ENCODE measurements at regions not wholly inside any gene's neighbourhood (a gene's known extent, or its start where the extent isn't known, plus 50 kb on each side); places are given as distances from the start of the nearest gene placed in this dataset.

DNA sequence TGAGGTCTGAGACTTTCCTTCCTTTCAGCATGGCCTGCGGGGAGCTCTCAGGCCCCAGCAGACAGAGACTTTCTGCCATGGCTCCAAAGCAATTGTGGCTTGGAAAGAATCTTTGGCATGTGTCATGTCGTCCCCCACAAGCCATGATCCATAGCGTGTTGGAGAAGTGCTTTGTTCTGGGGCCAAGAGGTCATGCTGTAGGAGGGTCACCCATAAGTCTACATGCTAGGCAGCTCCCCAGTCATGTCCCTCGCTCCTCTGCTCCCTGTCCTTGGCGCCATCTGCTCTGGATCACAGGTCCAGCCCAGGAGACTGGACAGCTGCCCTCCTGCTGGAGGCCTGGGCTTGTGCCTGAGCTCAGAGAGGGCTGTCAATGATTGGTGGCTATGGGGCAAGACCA, 78.8 kb upstream of the LCLAT1 start:
- H3K4me3 ChIP-seq = no peak overlapping the region
- TF ChIP-seq, protein P1, sequence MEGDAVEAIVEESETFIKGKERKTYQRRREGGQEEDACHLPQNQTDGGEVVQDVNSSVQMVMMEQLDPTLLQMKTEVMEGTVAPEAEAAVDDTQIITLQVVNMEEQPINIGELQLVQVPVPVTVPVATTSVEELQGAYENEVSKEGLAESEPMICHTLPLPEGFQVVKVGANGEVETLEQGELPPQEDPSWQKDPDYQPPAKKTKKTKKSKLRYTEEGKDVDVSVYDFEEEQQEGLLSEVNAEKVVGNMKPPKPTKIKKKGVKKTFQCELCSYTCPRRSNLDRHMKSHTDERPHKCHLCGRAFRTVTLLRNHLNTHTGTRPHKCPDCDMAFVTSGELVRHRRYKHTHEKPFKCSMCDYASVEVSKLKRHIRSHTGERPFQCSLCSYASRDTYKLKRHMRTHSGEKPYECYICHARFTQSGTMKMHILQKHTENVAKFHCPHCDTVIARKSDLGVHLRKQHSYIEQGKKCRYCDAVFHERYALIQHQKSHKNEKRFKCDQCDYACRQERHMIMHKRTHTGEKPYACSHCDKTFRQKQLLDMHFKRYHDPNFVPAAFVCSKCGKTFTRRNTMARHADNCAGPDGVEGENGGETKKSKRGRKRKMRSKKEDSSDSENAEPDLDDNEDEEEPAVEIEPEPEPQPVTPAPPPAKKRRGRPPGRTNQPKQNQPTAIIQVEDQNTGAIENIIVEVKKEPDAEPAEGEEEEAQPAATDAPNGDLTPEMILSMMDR (IDR thresholded peaks at IDR 0.05) = no peak
- TF ChIP-seq POLR2A (IDR thresholded peaks at IDR 0.05) = no peak
- no peaks in the 10 kb centered on the region for H3K36me3 ChIP-seq
- H3K27ac ChIP-seq = no peak overlapping the region
- intact Hi-C loops (cut with DNase I) = no loop called here
- no peaks in the 10 kb centered on the region for H3K27me3 ChIP-seq
- H3K9me3 ChIP-seq = no peaks in the 10 kb centered on the region
- 58% methylated on average over 3 of the region's 5 CpGs; no CpG with 5 or more reads in 1 of the 2 donors for WGBS, 2 donors
- peaks cover 0 to 6% (median 3%) of the 10 kb centered on the region in 3 donors for H3K4me1 ChIP-seq
- DNase-seq = no peak

DNA sequence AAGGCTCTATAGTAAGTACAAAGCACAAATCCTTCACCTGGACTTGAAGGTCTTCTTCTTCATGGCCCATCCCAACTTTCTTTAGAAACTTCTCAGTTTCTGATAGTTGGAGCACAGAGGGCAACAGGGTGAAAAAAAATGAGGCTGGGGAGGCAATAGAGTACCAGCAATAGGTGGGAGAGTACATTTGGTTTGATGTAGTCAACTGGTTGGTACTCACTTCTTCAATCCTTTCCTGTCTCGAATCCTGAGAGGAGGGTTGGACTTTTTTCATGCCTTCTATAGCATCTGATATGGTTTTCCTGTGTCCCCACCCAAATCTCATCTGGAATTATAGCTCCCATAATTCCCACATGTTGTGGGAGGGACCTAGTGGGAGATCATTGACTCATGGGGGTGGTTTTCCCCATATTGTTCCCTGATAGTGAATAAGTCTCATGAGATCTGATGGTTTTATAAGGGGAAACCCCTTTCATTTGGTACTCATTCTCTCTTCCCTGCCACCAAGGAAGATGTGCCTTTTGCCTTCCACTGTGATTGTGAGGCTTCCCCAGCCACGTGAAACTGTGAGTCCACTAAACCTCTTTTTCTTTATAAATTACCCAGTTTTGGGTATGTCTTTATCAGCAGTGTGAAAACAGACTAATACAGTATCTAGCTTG, 75.9 kb upstream of the LCLAT1 start:
- no peak for DNase-seq
- H3K4me1 ChIP-seq = peaks cover 0 to 4% (median 3%) of the 10 kb centered on the region in 3 donors
- no peaks in the 10 kb centered on the region for H3K27me3 ChIP-seq
- H3K9me3 ChIP-seq = no peaks in the 10 kb centered on the region
- H3K27ac ChIP-seq = no peak overlapping the region
- intact Hi-C loops (cut with DNase I) = no loop called here
- TF ChIP-seq, protein P1 (IDR thresholded peaks at IDR 0.05) = no peak
- TF ChIP-seq POLR2A (IDR thresholded peaks at IDR 0.05) = no peak
- no peak overlapping the region for H3K4me3 ChIP-seq
- 80 to 87% methylated on average over 2 of the region's 2 CpGs for WGBS, 2 donors
- no peaks in the 10 kb centered on the region for H3K36me3 ChIP-seq

DNA sequence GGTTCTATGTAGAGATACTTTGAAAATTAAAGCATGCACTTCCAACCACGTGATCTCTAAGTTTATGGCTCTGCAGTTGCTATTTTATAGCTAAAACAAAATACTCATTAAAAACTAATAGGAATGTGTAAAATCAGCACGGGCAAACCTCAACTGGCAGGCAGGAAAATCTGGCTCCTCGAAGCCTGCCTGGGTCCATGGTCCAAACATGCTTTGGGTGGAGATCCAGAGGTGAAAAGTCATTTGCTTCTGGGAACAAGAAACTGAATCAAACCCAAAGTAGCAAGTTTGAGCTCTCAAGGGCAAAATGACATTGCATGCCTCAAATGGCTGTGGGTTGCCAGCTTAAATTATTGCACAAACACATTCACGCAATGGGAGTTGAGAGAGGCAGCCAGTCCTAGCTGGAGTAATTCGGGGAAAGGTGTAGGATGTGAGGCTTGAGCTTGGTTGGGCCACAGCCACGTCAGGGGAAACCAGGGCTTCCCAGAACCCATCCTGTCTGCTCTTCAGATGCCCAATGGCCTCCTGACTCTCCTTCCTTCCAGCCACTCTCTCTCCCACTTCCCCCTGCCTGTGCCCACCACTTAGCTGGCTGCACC, 75.2 kb upstream of the LCLAT1 start:
- 35 to 52% methylated on average over 6 of the region's 6 CpGs for WGBS, 2 donors
- Histone ChIP-seq H3K9me3 (no peaks in the 10 kb centered on the region), H3K4me3 (no peak overlapping the region), H3K4me1 (peaks cover 0 to 3% (median 0%) of the 10 kb centered on the region in 3 donors), H3K27me3 (no peaks in the 10 kb centered on the region), H3K27ac (no peak overlapping the region), H3K36me3 (no peaks in the 10 kb centered on the region)
- TF ChIP-seq, protein P1 (IDR thresholded peaks at IDR 0.05) = no peak
- no peak for TF ChIP-seq POLR2A (IDR thresholded peaks at IDR 0.05)
- DNase-seq = no peak
- intact Hi-C loops (cut with DNase I) = no loop called here

- H3K4me1 ChIP-seq = peaks cover 0 to 3% (median 0%) of the 10 kb centered on the region in 3 donors
- H3K27ac ChIP-seq = no peak overlapping the region
- no peaks in the 10 kb centered on the region for H3K36me3 ChIP-seq
- DNase-seq = no peak
- no peaks in the 10 kb centered on the region for H3K9me3 ChIP-seq
- no peaks in the 10 kb centered on the region for H3K27me3 ChIP-seq
- no peak overlapping the region for H3K4me3 ChIP-seq
- intact Hi-C loops (cut with DNase I) = no loop called here
- TF ChIP-seq, protein P1 (IDR thresholded peaks at IDR 0.05) = no peak
- TF ChIP-seq POLR2A (IDR thresholded peaks at IDR 0.05) = no peak
These were observed 74.2 kb upstream of the LCLAT1 start for GRCh38 chr2:30372826-30373225.

GRCh38 chr2:30373881-30374302, 73.2 kb upstream of the LCLAT1 start:
- Histone ChIP-seq H3K27me3 (no peaks in the 10 kb centered on the region), H3K36me3 (no peaks in the 10 kb centered on the region), H3K4me3 (no peak overlapping the region), H3K27ac (no peak overlapping the region), H3K9me3 (no peaks in the 10 kb centered on the region), H3K4me1 (peaks cover 0 to 3% (median 0%) of the 10 kb centered on the region in 3 donors)
- TF ChIP-seq, protein P1 (IDR thresholded peaks at IDR 0.05) = no peak
- no peak for TF ChIP-seq POLR2A (IDR thresholded peaks at IDR 0.05)
- intact Hi-C loops (cut with DNase I) = no loop called here
- 79 to 100% methylated on average over 1 to 7 of the region's 9 CpGs for WGBS, 2 donors
- DNase-seq = no peak
